ENCODE measurements at regions not wholly inside any gene's neighbourhood (a gene's known extent, or its start where the extent isn't known, plus 50 kb on each side); places are given as distances from the start of the nearest gene placed in this dataset.

- TF ChIP-seq CTCF (IDR thresholded peaks at IDR 0.05; ENCODE audit: insufficient read depth, low read depth, low read length), result no peak
- DNase-seq (ENCODE audit: low read depth), result no peak
- no peak overlapping the region for H3K4me3 ChIP-seq (ENCODE audit: low read depth, low read length)
These were observed 66.2 kb upstream of the FAM9A start for GRCh38 chrX:8867406-8867805.

- TF ChIP-seq CTCF (IDR thresholded peaks at IDR 0.05; ENCODE audit: insufficient read depth, low read depth, low read length), result no peak
- DNase-seq (ENCODE audit: low read depth), result no peak
These were observed 63.0 kb upstream of the FAM9A start for GRCh38 chrX:8864161-8864560.

GRCh38 chrX:8861908-8862307, 60.7 kb upstream of the FAM9A start:
- no peak overlapping the region for H3K4me3 ChIP-seq (ENCODE audit: low read depth, low read length)
- TF ChIP-seq CTCF (IDR thresholded peaks at IDR 0.05; ENCODE audit: insufficient read depth, low read depth, low read length), result no peak
- DNase-seq (ENCODE audit: low read depth), result no peak

More at GRCh38 chrX:8864161-8864560, 63.0 kb upstream of the FAM9A start:
- H3K4me3 ChIP-seq (ENCODE audit: low read depth, low read length), result no peak overlapping the region

- TF ChIP-seq CTCF (IDR thresholded peaks at IDR 0.05; ENCODE audit: insufficient read depth, low read depth, low read length), result no peak
- H3K4me3 ChIP-seq (ENCODE audit: low read depth, low read length), result no peak overlapping the region
- no peak for DNase-seq (ENCODE audit: low read depth)
These were observed 50.2 kb upstream of the FAM9A start for GRCh38 chrX:8851231-8851886.
